DOHH2 (cell line): ENCODE measurements at regions not wholly inside any gene's neighbourhood (a gene's known extent, or its start where the extent isn't known, plus 50 kb on each side); places are given as distances from the start of the nearest gene placed in this dataset.

Source experiments
- H3F3A ChIP-seq: fragments of 200-600 bp; sonication (generic), shearing (Covaris generic); 2 replicates; pipeline ENCODE4 v1.6.0; 2016; ENCODE audit warnings: antibody characterized with exemption, mild to moderate bottlenecking; ENCODE audit not compliant: control insufficient read depth, insufficient read depth
- H3K27ac ChIP-seq: fragments of 200-600 bp; sonication (generic); 2 replicates; pipeline ENCODE4 v1.5.1; 2014; ENCODE audit warnings: low read depth, mild to moderate bottlenecking, low read length, moderate library complexity
- H3K27me3 ChIP-seq: fragments of 200-600 bp; sonication (generic); 2 replicates; pipeline ENCODE4 v1.6.1; 2014; ENCODE audit warnings: mild to moderate bottlenecking, low read length, mixed read lengths; ENCODE audit not compliant: control insufficient read depth
- H3K36me3 ChIP-seq: fragments of 200-600 bp; sonication (generic); 2 replicates; pipeline ENCODE4 v1.6.1; 2014; ENCODE audit warnings: mild to moderate bottlenecking, low read length, moderate library complexity, mixed read lengths; ENCODE audit not compliant: control insufficient read depth
- H3K4me1 ChIP-seq: fragments of 200-600 bp; sonication (generic); 2 replicates; pipeline ENCODE4 v1.6.1; 2014; ENCODE audit warnings: mild to moderate bottlenecking, low read length, mixed read lengths; ENCODE audit not compliant: control insufficient read depth
- H3K4me2 ChIP-seq: fragments of 200-600 bp; sonication (generic); 2 replicates; pipeline ENCODE4 v1.6.0; 2014; ENCODE audit warnings: mild to moderate bottlenecking, low read length, moderate library complexity
- H3K4me3 ChIP-seq: fragments of 200-600 bp; sonication (generic); 2 replicates; pipeline ENCODE4 v1.5.1; 2014; ENCODE audit warnings: mild to moderate bottlenecking, low read length, mixed read lengths
- H3K79me2 ChIP-seq: fragments of 200-600 bp; sonication (generic); 2 replicates; pipeline ENCODE4 v1.6.1; 2014; ENCODE audit warnings: mild to moderate bottlenecking, low read length, mixed read lengths; ENCODE audit not compliant: control insufficient read depth
- H3K9me2 ChIP-seq: fragments of 200-600 bp; sonication (generic); replicated peaks from 2 replicates; pipeline ENCODE4 v1.6.1; 2014; ENCODE audit warnings: mild to moderate bottlenecking, low read length, mixed read lengths; ENCODE audit not compliant: control insufficient read depth
- H3K9me3 ChIP-seq: fragments of 200-600 bp; sonication (generic); 2 replicates; pipeline ENCODE4 v1.6.1; 2014; ENCODE audit warnings: antibody characterized with exemption, low read length, mixed read lengths; ENCODE audit not compliant: control insufficient read depth, insufficient read depth
- H4K20me1 ChIP-seq: fragments of 200-600 bp; sonication (generic); 2 replicates; pipeline ENCODE4 v1.6.0; 2014; ENCODE audit warnings: low read depth, mild to moderate bottlenecking, antibody characterized with exemption, low read length, moderate library complexity; ENCODE audit not compliant: control insufficient read depth, insufficient read depth
- CTCF ChIP-seq: fragments of 200-600 bp; sonication (generic); IDR thresholded peaks from one replicate; pipeline ENCODE4 v1.5.1; 2014; ENCODE audit warnings: antibody characterized with exemption, mild to moderate bottlenecking, low read depth, low read length; ENCODE audit not compliant: poor library complexity, severe bottlenecking
- EZH2phosphoT487 ChIP-seq: fragments of 200-600 bp; sonication (generic); IDR thresholded peaks from 2 replicates; pipeline ENCODE4 v1.6.1; 2017; ENCODE audit warnings: borderline replicate concordance, mild to moderate bottlenecking, antibody characterized with exemption, low read length, moderate library complexity, mixed read lengths

DNA sequence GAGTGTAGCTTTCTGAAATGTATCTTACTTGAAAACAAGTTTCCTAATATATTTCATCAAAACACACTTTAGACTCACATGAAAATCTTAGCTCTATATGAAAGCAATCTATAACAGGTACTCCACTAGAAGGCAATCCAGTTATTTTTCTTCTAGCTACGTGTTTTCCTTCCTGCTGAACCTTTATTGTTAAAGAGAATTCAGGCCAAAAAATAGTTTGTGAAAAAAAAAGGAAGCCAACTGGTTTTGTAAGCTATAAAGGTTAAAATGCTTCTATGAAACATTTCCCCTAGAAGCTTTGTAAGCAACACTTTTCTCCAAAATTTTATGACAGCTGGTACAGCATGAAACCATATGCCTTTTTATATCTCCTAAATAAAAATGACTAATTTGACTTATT lies 304.7 kb upstream of the DIAPH2 start:
- no peak for TF ChIP-seq CTCF
- TF ChIP-seq EZH2phosphoT487 = no peak
- Histone ChIP-seq H3K27ac (no peak overlapping the region), H3F3A (no peaks in the 10 kb centered on the region), H3K4me3 (no peak overlapping the region), H3K4me2 (no peak overlapping the region), H3K27me3 (no peaks in the 10 kb centered on the region), H3K36me3 (no peaks in the 10 kb centered on the region), H3K9me3 (no peaks in the 10 kb centered on the region), H3K9me2 (no peaks in the 10 kb centered on the region), H3K4me1 (no peaks in the 10 kb centered on the region), H3K79me2 (no peaks in the 10 kb centered on the region), H4K20me1 (no peaks in the 10 kb centered on the region)

- H3K36me3 ChIP-seq = no peaks in the 10 kb centered on the region
- H3K27me3 ChIP-seq = no peaks in the 10 kb centered on the region
- no peaks in the 10 kb centered on the region for H3K9me2 ChIP-seq
- no peaks in the 10 kb centered on the region for H3K9me3 ChIP-seq
- H3F3A ChIP-seq = no peaks in the 10 kb centered on the region
- H3K4me3 ChIP-seq = no peak overlapping the region
- H3K27ac ChIP-seq = no peak overlapping the region
- no peak for TF ChIP-seq EZH2phosphoT487
- no peak for TF ChIP-seq CTCF
- H4K20me1 ChIP-seq = no peaks in the 10 kb centered on the region
- H3K4me1 ChIP-seq = no peaks in the 10 kb centered on the region
- H3K4me2 ChIP-seq = no peak overlapping the region
- H3K79me2 ChIP-seq = no peaks in the 10 kb centered on the region
Observed at GRCh38 chrX:96382018-96382417, 302.6 kb upstream of the DIAPH2 start.

GRCh38 chrX:96383428-96383827 lies 301.2 kb upstream of the DIAPH2 start:
- H3K4me2 ChIP-seq = no peak overlapping the region
- no peaks in the 10 kb centered on the region for H3K36me3 ChIP-seq
- H3K9me2 ChIP-seq = no peaks in the 10 kb centered on the region
- no peaks in the 10 kb centered on the region for H3K9me3 ChIP-seq
- no peaks in the 10 kb centered on the region for H3K27me3 ChIP-seq
- no peak overlapping the region for H3K27ac ChIP-seq
- H3K79me2 ChIP-seq = no peaks in the 10 kb centered on the region
- H3K4me1 ChIP-seq = no peaks in the 10 kb centered on the region
- H3K4me3 ChIP-seq = no peak overlapping the region
- no peaks in the 10 kb centered on the region for H4K20me1 ChIP-seq
- H3F3A ChIP-seq = no peaks in the 10 kb centered on the region
- TF ChIP-seq CTCF (no peak), EZH2phosphoT487 (no peak)

- Histone ChIP-seq H3K4me1 (no peaks in the 10 kb centered on the region), H3K27ac (no peak overlapping the region), H3K9me2 (no peaks in the 10 kb centered on the region), H3K36me3 (no peaks in the 10 kb centered on the region), H3K27me3 (no peaks in the 10 kb centered on the region), H3K4me3 (no peak overlapping the region), H3K9me3 (no peaks in the 10 kb centered on the region), H3K79me2 (no peaks in the 10 kb centered on the region), H4K20me1 (no peaks in the 10 kb centered on the region), H3K4me2 (no peak overlapping the region), H3F3A (no peaks in the 10 kb centered on the region)
- no peak for TF ChIP-seq EZH2phosphoT487
- TF ChIP-seq CTCF = no peak
Observed at GRCh38 chrX:96386325-96386724, 298.3 kb upstream of the DIAPH2 start.
